H9 (cell line): ENCODE measurements at regions not wholly inside any gene's neighbourhood (a gene's known extent, or its start where the extent isn't known, plus 50 kb on each side); places are given as distances from the start of the nearest gene placed in this dataset.

Experiments
- DNase-seq: peaks from one replicate; pipeline ENCODE4 v3.0.0-alpha.2; 2017
- H2AFZ ChIP-seq: one replicate; pipeline ENCODE4 v1.6.1; 2013; ENCODE audit warnings: mild to moderate bottlenecking, low read length, control low read depth, moderate library complexity
- H2AK5ac ChIP-seq: 2 replicates; pipeline ENCODE4 v1.6.1; 2013; ENCODE audit warnings: low read length, control low read depth, mixed read lengths; ENCODE audit not compliant: insufficient read length
- H2BK120ac ChIP-seq: one replicate; pipeline ENCODE4 v1.6.1; 2013; ENCODE audit warnings: low read depth, mild to moderate bottlenecking, low read length, control low read depth, inconsistent platforms; ENCODE audit not compliant: poor library complexity, severe bottlenecking
- H2BK12ac ChIP-seq: 2 replicates; pipeline ENCODE4 v1.6.1; 2013; ENCODE audit warnings: low read length, control low read depth, mixed read lengths, low read depth; ENCODE audit not compliant: insufficient read length
- H2BK15ac ChIP-seq: 2 replicates; pipeline ENCODE4 v1.6.1; 2013; ENCODE audit warnings: low read depth, low read length, control low read depth
- H2BK20ac ChIP-seq: one replicate; pipeline ENCODE4 v1.6.1; 2013; ENCODE audit warnings: low read depth, mild to moderate bottlenecking, low read length, control low read depth, inconsistent platforms; ENCODE audit not compliant: poor library complexity, severe bottlenecking
- H2BK5ac ChIP-seq: 2 replicates; pipeline ENCODE4 v1.6.1; 2013; ENCODE audit warnings: low read length, control low read depth, mixed read lengths; ENCODE audit not compliant: insufficient read length
- H3K14ac ChIP-seq: 2 replicates; pipeline ENCODE4 v1.6.1; 2013; ENCODE audit warnings: low read length, control low read depth; ENCODE audit not compliant: insufficient read depth
- H3K18ac ChIP-seq: 2 replicates; pipeline ENCODE4 v1.6.1; 2013; ENCODE audit warnings: low read depth, mild to moderate bottlenecking, mixed read lengths, low read length, control low read depth; ENCODE audit not compliant: insufficient read length
- H3K23ac ChIP-seq: 2 replicates; pipeline ENCODE4 v1.6.1; 2013; ENCODE audit warnings: low read length, control low read depth, mixed read lengths, low read depth; ENCODE audit not compliant: insufficient read length
- H3K23me2 ChIP-seq: 2 replicates; pipeline ENCODE4 v1.6.1; 2013; ENCODE audit warnings: low read depth, mild to moderate bottlenecking, mixed read lengths, low read length, control low read depth; ENCODE audit not compliant: insufficient read length, poor library complexity, severe bottlenecking
- H3K27ac ChIP-seq: 2 replicates; pipeline ENCODE4 v1.5.1; 2013; ENCODE audit warnings: low read length, control low read depth, mixed read lengths, low read depth; ENCODE audit not compliant: insufficient read length
- H3K27me3 ChIP-seq: 2 replicates; pipeline ENCODE4 v1.6.1; 2013; ENCODE audit warnings: low read length, control low read depth, inconsistent platforms; ENCODE audit not compliant: insufficient read depth
- H3K4ac ChIP-seq: 2 replicates; pipeline ENCODE4 v1.6.1; 2013; ENCODE audit warnings: low read depth, mild to moderate bottlenecking, control low read depth, inconsistent platforms, low read length, moderate library complexity
- H3K4me1 ChIP-seq: 2 replicates; pipeline ENCODE4 v1.6.1; 2013; ENCODE audit warnings: low read length, control low read depth, inconsistent platforms; ENCODE audit not compliant: insufficient read depth
- H3K4me2 ChIP-seq: 2 replicates; pipeline ENCODE4 v1.6.1; 2013; ENCODE audit warnings: low read length, control low read depth, mixed read lengths; ENCODE audit not compliant: insufficient read length, insufficient read depth
- H3K56ac ChIP-seq: 2 replicates; pipeline ENCODE4 v1.6.1; 2013; ENCODE audit warnings: low read depth, mild to moderate bottlenecking, mixed read lengths, low read length, control low read depth; ENCODE audit not compliant: insufficient read length
- H3K79me1 ChIP-seq: 2 replicates; pipeline ENCODE4 v1.6.1; 2013; ENCODE audit warnings: low read depth, mild to moderate bottlenecking, moderate library complexity, low read length, control low read depth, inconsistent platforms; ENCODE audit not compliant: insufficient read depth, poor library complexity, severe bottlenecking
- H3K79me2 ChIP-seq: 2 replicates; pipeline ENCODE4 v1.6.1; 2013; ENCODE audit warnings: low read length, control low read depth, inconsistent platforms; ENCODE audit not compliant: insufficient read depth
- H3K9ac ChIP-seq: 2 replicates; pipeline ENCODE4 v1.6.1; 2013; ENCODE audit warnings: low read length, control low read depth, mixed read lengths; ENCODE audit not compliant: insufficient read length; ENCODE audit errors: extremely low read depth
- H3K9me3 ChIP-seq: one replicate; pipeline ENCODE4 v1.6.1; 2013; ENCODE audit warnings: low read depth, low read length, inconsistent platforms; ENCODE audit not compliant: control insufficient read depth
- H3T11ph ChIP-seq: one replicate; pipeline ENCODE4 v1.6.1; 2013; ENCODE audit warnings: mild to moderate bottlenecking, low read length, control low read depth, inconsistent platforms
- H4K20me1 ChIP-seq: one replicate; pipeline ENCODE4 v1.6.1; 2013; ENCODE audit not compliant: control insufficient read depth, insufficient read length, insufficient read depth
- H4K5ac ChIP-seq: 2 replicates; pipeline ENCODE4 v1.6.1; 2013; ENCODE audit warnings: low read depth, mild to moderate bottlenecking, mixed read lengths, low read length, control low read depth; ENCODE audit not compliant: insufficient read length
- H4K8ac ChIP-seq: replicated peaks from 2 replicates; pipeline ENCODE4 v1.6.1; 2013; ENCODE audit warnings: low read length, control low read depth, mixed read lengths, low read depth; ENCODE audit not compliant: insufficient read length
- H4K91ac ChIP-seq: 2 replicates; pipeline ENCODE4 v1.6.1; 2013; ENCODE audit warnings: low read depth, mild to moderate bottlenecking, moderate library complexity, mixed read lengths, low read length, control low read depth; ENCODE audit not compliant: insufficient read length
- H3K27ac Mint-ChIP-seq, 3 experiments: 2 replicates in 2 of 3; 3 replicates in 1 of 3; pipeline ENCODE4 v1.8.0; 2020 to 2021; ENCODE audit warnings: mixed read lengths in 3 of 3, mild to moderate bottlenecking in 1 of 3, moderate library complexity in 1 of 3
- H3K27me3 Mint-ChIP-seq: 2 replicates; pipeline ENCODE4 v1.8.0; 2021; ENCODE audit warnings: low read depth, mild to moderate bottlenecking, moderate library complexity, mixed read lengths
- H3K36me3 Mint-ChIP-seq, 3 experiments: 2 replicates in 2 of 3; 3 replicates in 1 of 3; pipeline ENCODE4 v1.8.0; 2020 to 2021; ENCODE audit warnings: low read depth in 3 of 3, mixed read lengths in 3 of 3; ENCODE audit not compliant: insufficient read depth in 1 of 3
- H3K4me1 Mint-ChIP-seq, 2 experiments: 2 replicates each; pipeline ENCODE4 v1.8.0; 2020; ENCODE audit warnings: mixed read lengths in 2 of 2
- H3K4me3 Mint-ChIP-seq, 2 experiments: 2 replicates in 1 of 2; 3 replicates in 1 of 2; pipeline ENCODE4 v1.8.0; 2020 to 2021; ENCODE audit warnings: mild to moderate bottlenecking in 2 of 2, mixed read lengths in 2 of 2, moderate library complexity in 1 of 2
- H3K9me3 Mint-ChIP-seq, 2 experiments: 2 replicates in 1 of 2; 3 replicates in 1 of 2; pipeline ENCODE4 v1.8.0; 2020; ENCODE audit warnings: mild to moderate bottlenecking in 2 of 2, mixed read lengths in 2 of 2, moderate library complexity in 1 of 2
- CTCF ChIP-seq: fragments of 200-600 bp; sonication (generic); conservative IDR thresholded peaks from 3 replicates; pipeline ENCODE4 v1.8.0; 2021; ENCODE audit warnings: antibody characterized with exemption, mild to moderate bottlenecking
- WGBS: extraction: QIAGEN DNeasy Blood & Tissue Kit; methylation state at CpG from one replicate; pipeline ENCODE4 v1.1.7; 2013; ENCODE audit warnings: missing lambda C conversion rate, low lambda C conversion rate, mixed read lengths; ENCODE audit not compliant: insufficient read length; ENCODE audit errors: extremely low coverage; 5-methylcytosine and 5-hydroxymethylcytosine counted together

GRCh38 chr11:114790910-114791309, 112.6 kb downstream of the NXPE2 start:
- Histone ChIP-seq H3T11ph (no peak overlapping the region), H4K8ac (no peak overlapping the region), H2BK5ac (no peak overlapping the region), H3K23ac (no peak overlapping the region), H3K27me3 (no peaks in the 10 kb centered on the region), H3K4ac (no peak overlapping the region), H3K4me2 (no peak overlapping the region), H4K5ac (no peak overlapping the region), H2BK20ac (no peak overlapping the region), H3K56ac (no peak overlapping the region), H3K79me1 (no peaks in the 10 kb centered on the region), H2BK12ac (no peak overlapping the region), H3K23me2 (no peaks in the 10 kb centered on the region), H2AK5ac (no peak overlapping the region), H3K9me3 (no peaks in the 10 kb centered on the region), H3K4me1 (no peaks in the 10 kb centered on the region), H2BK15ac (no peak overlapping the region), H4K91ac (no peak overlapping the region), H3K79me2 (no peaks in the 10 kb centered on the region), H3K27ac (no peak overlapping the region), H2BK120ac (no peak overlapping the region), H3K14ac (no peak overlapping the region), H2AFZ (no peak overlapping the region), H4K20me1 (no peaks in the 10 kb centered on the region), H3K9ac (no peak overlapping the region), H3K18ac (no peak overlapping the region)
- no peak overlapping the region for H3K4me3 Mint-ChIP-seq
- no CpG with 5 or more reads among the region's 3 CpGs for WGBS
- peaks cover 8% of the 10 kb centered on the region in 2 experiments for H3K4me1 Mint-ChIP-seq
- DNase-seq: no peak
- no peak for TF ChIP-seq CTCF
- no peaks in the 10 kb centered on the region for H3K36me3 Mint-ChIP-seq
- peaks cover 4% of the 10 kb centered on the region; the same call in 1 of the 2 replicates for H3K27me3 Mint-ChIP-seq
- no peak overlapping the region for H3K27ac Mint-ChIP-seq
- H3K9me3 Mint-ChIP-seq: peaks cover 0 to 4% of the 10 kb centered on the region in 2 experiments; a peak in 1 of 5 replicates
